Keratinocyte (primary cell): ENCODE measurements at regions not wholly inside any gene's neighbourhood (a gene's known extent, or its start where the extent isn't known, plus 50 kb on each side); places are given as distances from the start of the nearest gene placed in this dataset.
"Not testable (repeated sequence)": the region's sequence is repeated elsewhere in the genome, so short reads cannot be mapped to it uniquely, and the experiment has no call there.

ENCODE experiments used
- EZH2 ChIP-seq: IDR thresholded peaks from one replicate; pipeline ENCODE4 v1.6.1; 2012; ENCODE audit warnings: inconsistent platforms, mild to moderate bottlenecking, low read length, moderate library complexity
- TF ChIP-seq, protein P1 (sequence below), 3 experiments: IDR thresholded peaks in 1 of 3; conservative IDR thresholded peaks in 1 of 3; optimal IDR thresholded peaks in 1 of 3; 2 replicates in 2 of 3; 3 replicates in 1 of 3; pipeline versions ENCODE3 to v1.5.1; 2011; ENCODE audit warnings: low read length in 3 of 3, mild to moderate bottlenecking in 3 of 3, moderate library complexity in 2 of 3, control low read depth in 1 of 3, inconsistent platforms in 1 of 3; ENCODE audit not compliant: insufficient read depth in 2 of 3; ENCODE audit errors: extremely low read depth in 1 of 3

DNA sequence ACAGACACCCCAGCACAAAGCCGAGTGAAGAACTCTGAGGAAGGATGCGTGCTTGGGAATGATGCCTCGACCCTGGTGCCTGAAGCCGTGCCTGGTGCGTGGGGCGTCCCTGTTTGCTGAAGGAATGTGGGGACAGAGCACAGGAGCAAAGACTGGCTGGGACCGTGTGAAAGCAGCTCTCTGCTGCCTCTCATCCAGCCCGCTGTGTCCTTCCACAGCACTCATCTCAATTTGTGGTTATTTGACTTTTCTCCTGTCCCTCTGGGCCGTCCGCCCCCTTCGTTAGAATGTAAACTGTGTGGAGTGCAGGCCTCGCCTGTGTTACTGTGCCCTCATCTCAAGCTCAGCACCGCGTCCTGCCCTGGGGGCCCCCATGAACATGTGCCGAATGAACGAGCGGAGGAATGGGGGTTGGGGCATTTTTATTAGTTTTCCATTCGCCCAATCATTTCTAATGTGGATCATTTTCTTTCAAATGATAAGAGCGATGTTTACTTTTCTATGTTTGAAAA is 155.5 kb downstream of the NPIPB11 start:
- TF ChIP-seq, protein P1, sequence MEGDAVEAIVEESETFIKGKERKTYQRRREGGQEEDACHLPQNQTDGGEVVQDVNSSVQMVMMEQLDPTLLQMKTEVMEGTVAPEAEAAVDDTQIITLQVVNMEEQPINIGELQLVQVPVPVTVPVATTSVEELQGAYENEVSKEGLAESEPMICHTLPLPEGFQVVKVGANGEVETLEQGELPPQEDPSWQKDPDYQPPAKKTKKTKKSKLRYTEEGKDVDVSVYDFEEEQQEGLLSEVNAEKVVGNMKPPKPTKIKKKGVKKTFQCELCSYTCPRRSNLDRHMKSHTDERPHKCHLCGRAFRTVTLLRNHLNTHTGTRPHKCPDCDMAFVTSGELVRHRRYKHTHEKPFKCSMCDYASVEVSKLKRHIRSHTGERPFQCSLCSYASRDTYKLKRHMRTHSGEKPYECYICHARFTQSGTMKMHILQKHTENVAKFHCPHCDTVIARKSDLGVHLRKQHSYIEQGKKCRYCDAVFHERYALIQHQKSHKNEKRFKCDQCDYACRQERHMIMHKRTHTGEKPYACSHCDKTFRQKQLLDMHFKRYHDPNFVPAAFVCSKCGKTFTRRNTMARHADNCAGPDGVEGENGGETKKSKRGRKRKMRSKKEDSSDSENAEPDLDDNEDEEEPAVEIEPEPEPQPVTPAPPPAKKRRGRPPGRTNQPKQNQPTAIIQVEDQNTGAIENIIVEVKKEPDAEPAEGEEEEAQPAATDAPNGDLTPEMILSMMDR (optimal IDR thresholded peaks at IDR 0.05 in 1 of 3, IDR thresholded peaks at IDR 0.05 in 1 of 3, conservative IDR thresholded peaks at IDR 0.05 in 1 of 3; ENCODE audit: extremely low read depth in 1 of 3, insufficient read depth in 2 of 3, low read length in 3 of 3), result not testable (repeated sequence)
- TF ChIP-seq EZH2, result not testable (repeated sequence)
